Epidermal melanocyte (primary cell): ENCODE measurements at regions not wholly inside any gene's neighbourhood (a gene's known extent, or its start where the extent isn't known, plus 50 kb on each side); places are given as distances from the start of the nearest gene placed in this dataset.
"Not testable (repeated sequence)": the region's sequence is repeated elsewhere in the genome, so short reads cannot be mapped to it uniquely, and the experiment has no call there.

Experiments
- DNase-seq: peaks from one replicate; pipeline ENCODE4 v3.0.0; 2011; ENCODE audit warnings: low spot score; ENCODE audit not compliant: insufficient read length

DNA sequence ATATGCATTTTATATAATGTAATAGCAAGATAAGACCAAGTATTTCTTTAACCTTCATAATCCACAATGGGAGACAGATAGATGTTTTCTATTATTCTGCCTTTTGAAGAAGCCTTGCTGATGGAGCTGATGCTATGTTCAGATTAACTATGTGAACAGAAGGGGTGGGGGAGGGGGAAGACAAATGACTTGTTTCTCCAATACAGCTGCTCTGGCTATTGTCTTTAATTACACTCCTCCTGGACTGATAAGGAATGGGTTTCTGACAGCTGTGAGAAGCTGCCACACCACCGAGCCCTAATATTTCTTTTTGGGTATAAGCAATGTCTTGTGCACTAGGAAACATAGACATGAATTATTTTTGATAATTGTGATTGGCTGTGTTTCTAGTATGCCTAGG lies 62.0 kb downstream of the CAVIN4 start:
- no peak for DNase-seq

DNA sequence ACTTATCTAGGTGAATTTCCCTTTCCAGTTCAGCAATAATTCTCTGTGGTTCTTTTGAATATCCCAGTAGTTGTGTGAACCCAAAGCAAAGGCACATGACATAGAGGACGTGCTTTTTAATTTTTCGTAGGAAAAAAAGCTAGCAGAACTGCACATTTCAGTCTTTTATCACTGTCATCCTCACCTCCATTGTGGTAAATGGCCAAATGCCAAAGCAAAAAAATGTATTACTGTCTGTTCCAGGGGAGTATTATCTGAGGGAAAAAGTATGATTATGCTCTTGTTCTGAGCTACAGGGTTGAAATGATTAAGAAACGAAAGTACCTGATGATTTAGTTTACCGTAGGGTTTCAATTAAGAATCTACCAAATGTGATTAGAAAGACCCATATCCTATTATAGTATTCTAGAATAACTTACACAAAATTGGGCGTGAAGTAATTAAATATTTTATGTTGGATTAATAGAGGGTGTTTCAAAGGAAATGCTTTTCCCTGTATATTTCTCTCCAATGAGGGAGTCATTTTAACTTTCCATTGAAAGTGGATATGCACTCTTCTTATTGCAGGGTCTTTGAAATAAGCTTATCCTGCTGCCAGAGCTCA lies 62.7 kb downstream of the CAVIN4 start:
- DNase-seq = no peak

DNA sequence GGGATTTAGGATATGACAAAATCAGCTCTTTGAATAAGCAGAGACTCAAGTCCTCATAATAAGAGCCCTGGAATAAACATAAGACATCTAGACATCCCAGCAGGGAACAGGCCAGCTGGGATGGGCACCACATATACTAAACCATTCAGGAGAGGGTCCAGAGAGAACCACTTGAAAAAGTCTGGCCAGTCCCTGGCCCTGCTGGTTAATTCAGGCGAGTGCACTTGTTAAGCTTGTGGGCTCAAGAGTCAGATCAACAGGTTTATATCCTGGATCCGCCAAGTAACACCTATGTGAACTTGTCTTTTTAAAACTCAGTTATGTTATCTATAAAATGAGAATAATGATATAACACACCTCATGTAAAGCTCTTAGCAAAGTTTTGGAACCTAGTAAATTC lies 63.3 kb downstream of the CAVIN4 start:
- DNase-seq = no peak

DNA sequence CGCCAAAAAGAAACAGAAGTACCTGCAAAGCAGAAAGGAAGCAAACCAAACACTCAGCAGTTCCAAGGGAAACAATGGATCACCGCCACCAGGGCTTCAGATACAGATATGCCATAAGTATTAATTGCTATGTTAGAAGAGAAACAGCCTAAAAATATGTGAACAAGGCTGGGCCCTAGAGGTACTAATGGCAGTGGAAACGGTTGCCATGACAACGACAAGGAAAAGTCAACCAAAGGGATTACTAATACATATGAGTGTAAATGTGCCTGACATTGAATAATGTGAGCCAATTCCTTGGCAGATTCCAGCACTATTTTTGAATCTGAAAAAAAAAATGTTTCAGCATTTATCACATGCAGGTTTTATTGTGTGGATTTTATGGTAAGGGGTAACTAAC lies 75.0 kb downstream of the CAVIN4 start:
- no peak for DNase-seq

DNA sequence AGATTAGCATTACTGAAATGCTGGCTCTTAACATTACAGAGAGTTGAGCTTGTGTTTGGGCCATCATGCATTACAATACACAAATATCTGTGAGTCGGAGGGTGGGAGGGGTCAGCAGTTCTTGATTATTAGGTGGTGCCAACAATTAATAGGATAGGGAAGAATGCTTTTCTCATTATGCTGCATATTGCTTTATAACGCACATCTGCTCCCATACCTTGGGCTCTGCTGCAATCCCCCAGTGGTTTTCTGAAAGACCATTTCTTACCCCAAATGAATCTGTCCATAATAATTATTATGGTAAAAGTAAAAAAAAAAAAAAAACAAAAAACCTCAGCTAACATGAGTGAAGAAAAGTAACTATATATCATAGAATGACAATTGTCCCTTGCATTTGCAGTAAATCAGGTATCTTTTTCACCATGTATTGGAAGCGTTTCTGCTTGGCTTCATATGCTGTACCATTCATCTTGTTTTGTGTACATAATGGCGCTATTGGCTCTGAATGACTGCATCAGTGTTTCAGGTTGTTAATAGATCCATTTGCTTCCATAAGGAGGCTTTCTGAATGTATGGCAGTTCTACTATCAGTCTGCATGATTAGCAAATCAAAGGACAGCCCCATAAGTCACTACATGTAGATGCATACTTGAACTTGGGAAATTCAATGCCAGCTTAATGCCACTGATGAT lies 75.9 kb downstream of the CAVIN4 start:
- no peak for DNase-seq

DNA sequence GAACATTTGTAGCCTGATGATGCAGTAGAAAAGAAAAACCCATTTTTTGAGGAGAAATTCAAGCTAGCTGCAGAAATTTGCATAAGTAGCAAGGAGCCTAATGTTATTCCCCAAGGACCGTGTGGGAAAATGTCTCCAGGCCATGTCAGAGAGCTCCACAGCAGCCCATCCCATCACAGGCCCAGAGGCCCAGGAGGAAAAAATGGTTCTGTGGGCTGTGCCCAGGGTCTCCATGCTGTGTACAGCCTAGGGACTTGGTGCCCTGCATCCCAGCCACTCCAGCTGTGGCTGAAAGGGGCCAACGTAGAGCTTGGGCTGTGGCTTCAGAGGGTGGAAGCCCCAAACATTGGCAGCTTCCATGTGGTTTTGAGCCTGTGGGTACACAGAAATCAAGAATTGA lies 79.0 kb downstream of the CAVIN4 start:
- not testable (repeated sequence) for DNase-seq

DNA sequence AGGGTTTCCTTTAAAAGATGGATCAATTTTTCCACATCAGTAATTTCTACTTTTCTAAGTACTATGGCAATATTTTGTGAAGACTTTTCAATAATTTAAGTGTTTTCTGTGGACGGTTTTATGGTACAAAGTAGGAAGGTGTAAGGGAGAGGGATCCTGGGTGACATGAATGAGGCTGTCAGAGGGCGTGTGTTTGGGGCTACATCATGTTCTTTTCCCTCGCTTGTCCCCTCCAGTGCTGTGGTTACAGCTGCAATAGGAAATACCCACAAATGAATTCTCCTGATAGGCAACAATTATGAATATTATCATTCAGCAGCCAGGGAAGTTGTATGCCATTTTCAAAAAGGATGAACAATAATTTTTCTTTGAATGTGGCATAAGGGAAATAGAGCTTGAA lies 83.8 kb downstream of the CAVIN4 start:
- no peak for DNase-seq

DNA sequence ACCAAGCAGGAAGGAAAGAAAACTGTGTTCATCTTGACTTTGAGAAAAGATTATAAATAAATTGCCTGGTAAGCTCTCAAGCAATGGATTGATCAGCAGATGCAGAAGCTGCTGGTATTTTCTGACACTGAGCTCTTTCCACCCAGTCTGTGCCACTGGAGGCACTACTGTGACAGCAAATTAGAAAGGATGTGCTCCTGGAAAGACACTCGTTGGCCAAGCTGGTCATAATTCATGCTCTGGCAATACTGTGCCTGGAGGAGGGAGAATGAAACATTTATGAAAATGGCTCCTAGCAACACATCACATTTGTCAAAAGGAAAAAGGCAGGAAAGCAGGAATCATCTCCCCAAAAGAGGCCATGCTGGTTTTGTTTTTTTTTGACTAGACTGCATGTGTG lies 84.2 kb downstream of the CAVIN4 start:
- no peak for DNase-seq

DNA sequence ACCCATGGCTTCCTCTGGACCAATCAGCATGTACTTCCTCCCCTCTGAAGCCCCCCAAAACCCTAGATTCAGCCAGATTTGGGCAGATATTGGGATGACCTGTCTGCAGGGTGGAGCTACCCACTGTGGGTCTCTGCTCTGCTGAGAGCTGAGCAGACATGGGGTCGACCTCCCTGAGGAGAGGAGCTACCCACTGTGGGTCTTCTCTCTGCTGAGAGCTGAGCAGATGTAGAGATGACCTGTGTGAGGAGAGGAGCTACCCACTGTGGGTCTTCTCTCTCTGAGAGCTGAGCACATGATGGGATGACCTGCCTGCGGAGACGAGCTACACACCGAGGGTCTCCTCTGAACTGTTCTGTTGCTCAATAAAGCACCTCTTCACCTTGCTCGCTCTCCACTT lies 89.6 kb downstream of the CAVIN4 start:
- DNase-seq = no peak

DNA sequence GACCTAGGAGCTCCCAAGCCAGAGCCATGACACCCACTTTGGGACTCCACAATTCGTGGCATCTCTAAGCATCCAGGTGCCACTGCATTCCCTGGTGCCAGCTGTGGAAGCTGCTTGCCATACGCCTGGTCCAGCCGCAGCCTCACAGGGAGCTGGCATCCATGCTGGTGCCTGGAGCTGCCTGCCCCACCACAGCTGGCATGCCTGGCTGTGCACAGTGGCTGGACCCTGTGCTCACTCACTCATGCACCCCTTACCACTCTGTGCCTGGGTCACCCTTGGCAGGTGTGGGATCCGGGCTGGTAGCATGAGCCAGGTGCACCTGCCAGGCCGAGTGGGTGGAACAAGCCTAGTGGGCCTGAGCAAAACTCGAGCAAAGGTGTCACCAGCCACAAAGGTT lies 90.1 kb downstream of the CAVIN4 start:
- no peak for DNase-seq

DNA sequence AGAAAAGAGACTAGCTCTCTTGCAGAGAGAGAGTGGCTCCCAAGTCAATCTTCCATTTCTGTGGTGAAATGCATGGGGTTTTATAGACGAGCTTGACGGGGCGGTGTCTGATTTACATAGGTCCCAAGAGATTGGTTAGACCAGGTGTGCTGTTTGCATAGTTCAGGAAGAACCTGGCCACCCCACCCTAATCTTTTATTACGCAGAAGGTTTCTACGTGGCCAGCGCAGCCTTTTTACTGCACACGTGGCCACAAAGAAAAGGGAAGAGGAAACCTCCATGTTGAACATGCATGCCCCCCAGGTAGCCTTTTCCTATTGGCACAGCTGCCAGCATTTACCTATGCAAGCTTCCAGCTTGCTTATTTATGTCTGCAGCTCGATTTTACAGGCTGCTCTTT lies 92.1 kb downstream of the CAVIN4 start:
- DNase-seq = no peak

DNA sequence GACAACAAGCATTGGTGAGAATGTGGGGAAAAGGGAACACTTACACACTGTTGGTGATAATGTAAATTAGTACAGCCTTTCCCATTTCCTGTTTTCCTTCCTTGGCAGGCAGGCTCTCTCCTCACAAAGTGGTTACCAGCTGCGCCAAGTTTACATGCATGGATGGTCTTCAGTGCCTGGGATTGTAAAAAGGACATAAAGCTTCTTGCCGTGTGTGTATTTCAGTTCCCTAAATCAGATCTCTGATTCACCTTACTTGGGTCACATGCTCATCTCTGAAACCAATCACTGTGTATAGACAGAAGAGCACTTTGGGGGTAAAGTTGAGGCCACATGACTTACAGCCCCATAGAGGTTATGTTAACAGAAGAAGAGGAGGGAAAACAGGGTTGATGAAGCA lies 92.8 kb downstream of the CAVIN4 start:
- no peak for DNase-seq

DNA sequence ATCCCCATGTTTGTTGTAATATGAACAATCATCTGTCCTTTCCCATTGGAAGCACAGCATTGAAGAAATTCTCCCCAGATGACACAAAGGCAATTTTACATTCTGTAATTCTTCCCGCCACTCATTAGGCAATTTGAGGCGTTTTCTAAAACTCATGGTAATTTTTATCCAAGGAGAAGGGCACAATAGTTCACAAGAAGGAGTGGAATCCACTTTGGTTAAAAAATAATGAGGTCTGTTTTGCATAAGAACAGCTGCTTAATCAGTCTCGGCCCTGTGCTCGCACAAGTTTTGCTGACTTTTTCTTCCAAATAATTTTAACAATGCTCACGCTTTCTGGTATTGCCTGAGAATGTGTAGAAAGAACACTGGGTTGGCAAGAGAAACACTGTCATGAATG lies 94.0 kb downstream of the CAVIN4 start:
- no peak for DNase-seq

DNA sequence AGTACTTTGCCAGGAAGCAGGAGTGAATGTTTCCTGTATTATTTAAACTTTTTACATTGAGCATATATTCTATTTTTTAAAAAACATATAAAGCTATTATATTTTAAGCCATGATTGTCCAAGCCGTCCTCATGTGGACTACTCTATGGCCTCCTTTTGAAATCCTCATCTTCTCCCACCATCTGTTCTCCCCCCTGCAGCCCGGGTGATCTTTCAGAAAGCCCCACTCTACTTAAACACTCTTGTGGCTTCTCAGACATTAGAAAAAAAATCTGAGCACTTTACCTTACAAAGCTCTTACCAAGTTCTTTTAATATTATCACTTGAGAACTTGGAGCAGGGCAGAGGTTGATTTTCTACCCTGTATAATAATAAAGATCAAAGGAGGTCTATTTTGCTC lies 95.4 kb downstream of the CAVIN4 start:
- no peak for DNase-seq

DNA sequence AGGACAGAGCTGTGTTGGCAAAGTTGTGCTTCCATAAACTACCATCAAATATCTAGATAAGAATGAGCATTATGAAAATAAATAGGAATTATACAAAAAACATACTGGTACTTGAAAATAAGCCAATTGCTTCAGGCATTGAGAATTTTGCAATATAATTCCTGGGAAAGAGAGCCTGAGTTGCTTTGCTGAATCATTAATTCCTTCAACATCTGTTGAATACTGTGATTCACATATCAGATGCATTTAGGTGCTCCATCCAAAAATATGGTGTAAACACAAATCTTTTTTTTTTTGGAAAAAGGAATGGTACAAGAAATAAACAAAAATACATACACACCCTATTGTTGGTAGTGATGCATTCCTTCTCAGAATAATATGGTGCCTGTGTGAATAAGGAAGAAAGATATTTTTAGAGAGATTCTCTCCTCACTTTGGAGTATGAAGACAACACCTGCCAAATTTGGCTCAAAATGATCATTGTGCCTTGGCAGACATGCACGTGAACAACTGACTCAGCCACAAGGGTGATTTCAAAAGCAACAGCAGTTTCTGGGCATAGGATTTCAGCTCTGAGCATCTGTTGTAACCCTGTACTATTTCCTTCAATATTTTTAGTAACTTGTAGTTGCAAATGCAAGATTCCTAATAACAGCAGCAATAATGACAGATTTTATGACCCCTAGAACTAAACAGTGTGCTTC lies 96.7 kb downstream of the CAVIN4 start:
- no peak for DNase-seq

DNA sequence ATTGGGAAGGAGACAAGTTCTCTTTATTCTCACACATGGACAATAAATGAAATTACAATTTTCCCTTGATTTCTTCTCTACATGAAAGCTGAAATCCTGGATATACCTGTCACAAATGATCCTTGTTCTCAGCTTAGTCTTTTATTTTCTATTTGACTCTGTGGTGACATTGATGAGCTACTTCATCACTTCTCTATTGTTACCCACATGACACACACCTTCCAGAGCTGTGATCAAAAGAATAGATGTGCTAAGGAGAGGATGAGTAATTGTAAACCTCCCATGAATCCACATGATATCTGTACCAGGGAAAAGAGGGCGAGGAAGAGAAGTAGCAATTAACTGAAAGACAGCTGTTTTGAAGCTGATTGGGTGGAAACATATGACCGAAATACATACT lies 102.0 kb downstream of the CAVIN4 start:
- DNase-seq = no peak

DNA sequence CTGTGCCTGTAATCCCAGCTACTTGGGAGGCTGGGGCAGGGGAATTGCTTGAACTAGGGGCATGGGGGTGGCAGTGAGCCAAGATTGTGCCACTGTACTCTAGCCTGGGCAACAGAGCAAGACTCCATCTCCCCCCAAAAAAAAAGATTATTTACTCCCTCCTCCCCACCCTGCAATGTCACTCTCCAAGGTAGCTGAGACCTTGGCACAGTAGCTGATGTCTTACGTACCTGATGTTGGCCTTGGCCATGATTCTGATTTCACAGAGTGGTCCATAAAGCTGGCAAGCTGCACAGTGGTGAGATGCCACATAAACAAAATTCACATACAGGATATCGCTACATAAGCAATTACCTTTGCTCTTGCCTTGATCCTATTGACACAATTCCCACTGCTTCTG lies 108.5 kb downstream of the CAVIN4 start:
- DNase-seq = no peak

DNA sequence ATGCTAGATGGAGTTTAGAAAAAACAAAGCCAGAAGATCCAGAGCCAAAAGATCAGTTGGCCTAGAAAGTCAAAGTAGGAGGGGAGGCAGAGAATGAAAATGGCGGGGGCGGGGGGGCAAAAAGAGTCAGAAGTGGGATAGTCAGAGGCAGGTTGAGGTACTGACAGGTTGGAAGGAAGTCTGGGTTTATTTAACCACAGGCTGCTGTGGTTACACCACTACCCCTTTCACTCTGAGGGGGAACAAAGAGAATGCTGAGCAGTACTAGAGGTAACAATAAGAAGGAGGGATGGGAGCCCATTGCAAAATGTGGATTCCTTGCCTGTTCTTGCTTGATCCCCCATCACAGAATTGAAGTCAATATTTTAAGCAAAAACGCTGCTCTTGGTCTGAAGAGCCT lies 111.8 kb downstream of the CAVIN4 start:
- DNase-seq = no peak

DNA sequence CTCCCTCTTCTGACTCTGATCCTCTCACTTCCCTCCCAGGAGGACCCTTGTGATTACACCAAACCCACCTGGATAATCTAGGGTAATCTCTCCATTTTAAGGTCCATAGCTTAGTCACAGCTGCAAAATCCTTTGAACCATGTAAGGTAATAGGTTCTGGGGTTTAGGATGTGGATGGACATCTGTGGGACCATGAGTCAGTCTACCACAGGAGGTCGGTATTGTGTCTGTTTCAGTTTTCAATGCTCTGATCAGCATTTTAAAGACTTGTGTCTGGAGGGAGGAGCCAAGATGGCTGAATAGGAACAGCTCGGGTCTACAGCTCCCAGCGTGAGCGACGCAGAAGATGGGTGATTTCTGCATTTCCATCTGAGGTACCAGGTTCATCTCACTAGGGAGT lies 112.6 kb downstream of the CAVIN4 start:
- no peak for DNase-seq

DNA sequence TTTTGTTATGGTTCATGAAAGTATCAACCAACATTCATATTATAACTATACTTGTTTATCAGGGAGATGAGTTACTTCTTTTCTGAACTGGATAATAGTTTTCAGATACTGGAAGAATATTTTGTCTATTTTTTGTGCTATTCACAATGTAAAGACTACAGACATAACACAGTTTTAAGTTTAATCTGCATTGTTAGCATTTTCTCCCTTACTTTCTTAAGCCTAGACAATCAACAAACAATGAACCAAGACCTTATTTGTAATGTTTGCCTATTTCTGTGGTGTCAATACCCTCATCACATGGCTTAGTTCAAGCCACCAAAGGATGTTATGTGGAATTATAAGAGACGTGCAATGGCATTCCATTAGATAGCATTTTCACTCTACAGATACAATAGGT lies 119.5 kb downstream of the CAVIN4 start:
- no peak for DNase-seq

DNA sequence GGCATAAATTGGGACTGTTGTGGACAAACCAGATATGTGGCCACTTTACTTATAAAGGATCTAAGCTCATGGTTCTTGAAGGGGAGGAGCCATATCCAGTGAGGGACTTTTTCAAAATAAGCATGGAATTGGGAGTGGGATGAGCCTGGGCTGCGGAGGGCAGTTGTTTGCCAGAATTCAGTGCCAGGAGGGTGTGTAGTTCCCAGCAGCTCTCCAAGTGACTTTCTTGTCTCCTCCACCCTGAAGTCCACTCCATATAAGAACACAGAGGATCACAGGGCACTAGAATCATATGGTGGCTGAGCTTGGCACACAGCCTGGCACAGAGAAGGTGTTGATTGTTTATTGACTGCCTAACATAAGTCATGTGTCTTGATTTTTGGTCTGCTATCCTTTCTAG lies 121.1 kb downstream of the CAVIN4 start:
- no peak for DNase-seq

DNA sequence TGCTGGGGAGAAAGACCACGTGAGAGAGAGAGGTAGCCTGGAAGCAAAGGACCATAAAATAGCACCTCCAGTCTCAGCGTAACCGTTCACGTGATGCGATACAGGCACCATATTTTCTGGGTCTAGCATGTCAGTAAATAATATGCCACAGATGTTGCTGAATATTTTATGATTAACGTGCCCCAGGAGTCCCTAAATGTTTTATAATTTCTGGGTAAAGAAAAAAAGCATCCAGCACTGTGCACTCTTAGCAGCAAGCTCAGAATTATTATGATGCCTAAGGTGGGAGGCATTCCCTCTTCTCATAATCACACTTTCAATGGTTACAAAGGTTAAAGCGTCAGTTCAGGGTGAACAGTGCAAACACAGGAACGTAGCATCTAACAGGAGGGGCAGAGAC lies 121.8 kb downstream of the CAVIN4 start:
- DNase-seq = no peak

DNA sequence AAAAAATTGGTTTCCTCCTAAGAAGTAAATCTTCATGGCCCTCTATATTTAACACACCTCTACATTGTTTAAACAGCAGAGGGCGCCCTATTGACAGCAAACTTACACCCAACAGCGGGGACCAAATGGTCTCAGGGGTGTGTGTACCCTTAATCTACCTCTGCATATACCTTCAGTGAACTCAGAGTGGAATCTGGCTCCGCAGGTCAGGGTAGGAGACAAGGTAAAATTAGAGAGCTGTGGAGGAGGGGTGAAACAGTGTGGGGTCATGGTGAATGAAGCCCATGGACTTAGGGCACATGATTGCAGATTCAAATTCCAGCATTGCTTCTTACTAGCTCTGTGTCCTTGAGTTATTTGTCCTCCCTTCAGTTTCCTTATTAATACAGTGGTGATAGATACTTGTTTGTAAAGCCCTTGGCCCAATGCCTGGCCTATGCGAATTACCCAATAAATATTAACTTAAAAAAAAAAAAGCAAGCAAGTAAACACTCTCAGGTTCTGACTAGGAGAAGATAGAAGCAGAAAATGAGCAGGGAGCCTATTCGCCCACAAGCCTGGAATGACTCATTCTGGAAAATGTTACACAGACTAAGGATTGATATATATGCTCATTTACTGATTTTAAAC lies 122.9 kb downstream of the CAVIN4 start:
- no peak for DNase-seq
